Ascending aorta (tissue), 2 donors: ENCODE measurements at regions not wholly inside any gene's neighbourhood (a gene's known extent, or its start where the extent isn't known, plus 50 kb on each side); places are given as distances from the start of the nearest gene placed in this dataset.

Experiments used
- DNase-seq, 2 donors: peaks; one replicate each; pipeline ENCODE4 v3.0.0-alpha.2; 2019; ENCODE audit warnings: low spot score in 2 of 2
- H3K27ac ChIP-seq, 2 donors: fragments of 200-600 bp; sonication (generic); one replicate each; pipeline ENCODE4 v1.5.1; 2016 to 2017; ENCODE audit warnings: mild to moderate bottlenecking in 1 of 2
- H3K27me3 ChIP-seq: fragments of 200-600 bp; sonication (generic); one replicate; pipeline ENCODE4 v1.5.1; 2017
- H3K36me3 ChIP-seq, 2 donors: fragments of 200-600 bp; sonication (generic); one replicate each; pipeline ENCODE4 v1.5.1; 2016
- H3K4me1 ChIP-seq, 2 donors: fragments of 200-600 bp; sonication (generic); one replicate each; pipeline ENCODE4 v1.5.1; 2016 to 2017; ENCODE audit warnings: mild to moderate bottlenecking in 1 of 2
- H3K4me3 ChIP-seq, 2 donors: fragments of 200-600 bp; sonication (generic); one replicate each; pipeline ENCODE4 v1.5.1; 2016 to 2017; ENCODE audit warnings: mild to moderate bottlenecking in 1 of 2
- H3K9me3 ChIP-seq, 2 donors: fragments of 200-600 bp; sonication (generic); one replicate each; pipeline ENCODE4 v1.5.1; 2016
- CTCF ChIP-seq, 3 experiments: fragments of 200-600 bp in 2 of 3; fragments of 450-650 bp in 1 of 3; sonication (generic) in 2 of 3; IDR thresholded peaks; one replicate each; pipeline ENCODE4 v1.5.1; 2016 to 2019; ENCODE audit warnings: antibody characterized with exemption in 3 of 3, mild to moderate bottlenecking in 1 of 3, moderate library complexity in 1 of 3
- intact Hi-C: fragments of 100-400 bp; cut with DNase I; formaldehyde crosslinking; loops from one replicate; pipeline ENCODE4 v1.15.1; 2023

GRCh38 chr18:42137693-42138375, 182.8 kb downstream of the PIK3C3 start:
- intact Hi-C loops = no loop called here
- no peak for DNase-seq
- no peaks in the 10 kb centered on the region for H3K36me3 ChIP-seq
- no peak overlapping the region for H3K4me3 ChIP-seq
- H3K4me1 ChIP-seq = no peaks in the 10 kb centered on the region
- no peaks in the 10 kb centered on the region for H3K27me3 ChIP-seq
- H3K27ac ChIP-seq = no peak overlapping the region
- TF ChIP-seq CTCF (IDR thresholded peaks at IDR 0.05) = no peak
- H3K9me3 ChIP-seq = peaks cover 13 to 14% of the 10 kb centered on the region in 2 donors

- H3K9me3 ChIP-seq = peaks cover 13 to 14% of the 10 kb centered on the region in 2 donors
- H3K4me3 ChIP-seq = no peak overlapping the region
- intact Hi-C loops = no loop called here
These were observed 186.4 kb downstream of the PIK3C3 start for GRCh38 chr18:42141439-42141838.

GRCh38 chr18:42155024-42155423, 200.0 kb downstream of the PIK3C3 start:
- Histone ChIP-seq H3K4me1 (peaks cover 0 to 7% of the 10 kb centered on the region in 2 donors), H3K36me3 (no peaks in the 10 kb centered on the region), H3K4me3 (no peak overlapping the region), H3K27me3 (no peaks in the 10 kb centered on the region), H3K9me3 (no peaks in the 10 kb centered on the region), H3K27ac (no peak overlapping the region)
- no peak for DNase-seq
- no peak for TF ChIP-seq CTCF (IDR thresholded peaks at IDR 0.05)
- intact Hi-C loops = no loop called here

More at GRCh38 chr18:42141439-42141838, 186.4 kb downstream of the PIK3C3 start:
- Histone ChIP-seq H3K27me3 (no peaks in the 10 kb centered on the region), H3K36me3 (no peaks in the 10 kb centered on the region), H3K4me1 (no peaks in the 10 kb centered on the region), H3K27ac (no peak overlapping the region)
- DNase-seq = no peak
- no peak for TF ChIP-seq CTCF (IDR thresholded peaks at IDR 0.05)

GRCh38 chr18:42156281-42156680, 201.2 kb downstream of the PIK3C3 start:
- Histone ChIP-seq H3K4me3 (no peak overlapping the region), H3K36me3 (no peaks in the 10 kb centered on the region), H3K4me1 (peaks cover 0 to 7% of the 10 kb centered on the region in 2 donors), H3K27me3 (no peaks in the 10 kb centered on the region), H3K9me3 (no peaks in the 10 kb centered on the region), H3K27ac (no peak overlapping the region)
- intact Hi-C loops = no loop called here
- DNase-seq = no peak
- TF ChIP-seq CTCF (IDR thresholded peaks at IDR 0.05) = no peak

GRCh38 chr18:42157420-42157819, 202.4 kb downstream of the PIK3C3 start:
- Histone ChIP-seq H3K27me3 (no peaks in the 10 kb centered on the region), H3K27ac (no peak overlapping the region), H3K4me1 (peaks cover 0 to 7% of the 10 kb centered on the region in 2 donors), H3K9me3 (no peaks in the 10 kb centered on the region), H3K36me3 (no peaks in the 10 kb centered on the region), H3K4me3 (no peak overlapping the region)
- no peak for TF ChIP-seq CTCF (IDR thresholded peaks at IDR 0.05)
- DNase-seq = no peak
- intact Hi-C loops = no loop called here
